NT2/D1 (cell line): ENCODE measurements at regions not wholly inside any gene's neighbourhood (a gene's known extent, or its start where the extent isn't known, plus 50 kb on each side); places are given as distances from the start of the nearest gene placed in this dataset.

ENCODE experiments used
- SUZ12 ChIP-seq: IDR thresholded peaks from 2 replicates; pipeline ENCODE4 v1.6.1; 2011; ENCODE audit not compliant: insufficient read length, insufficient read depth; ENCODE audit errors: extremely low read depth
- YY1 ChIP-seq: IDR thresholded peaks from 2 replicates; pipeline ENCODE4 v1.6.1; 2011; ENCODE audit not compliant: insufficient read length, insufficient read depth
- ZNF274 ChIP-seq: IDR thresholded peaks from 2 replicates; pipeline ENCODE4 v1.6.1; 2011; ENCODE audit warnings: mild to moderate bottlenecking, low read depth, low read length

GRCh38 chr2:220001751-220002150 is 374.3 kb downstream of the SLC4A3 start:
- no peak for TF ChIP-seq ZNF274
- TF ChIP-seq SUZ12: no peak
- TF ChIP-seq YY1: no peak
